GM06990 (cell line): ENCODE measurements at regions not wholly inside any gene's neighbourhood (a gene's known extent, or its start where the extent isn't known, plus 50 kb on each side); places are given as distances from the start of the nearest gene placed in this dataset.

Source experiments
- DNase-seq: peaks from one replicate; pipeline ENCODE4 v3.0.0-alpha.2; 2011; ENCODE audit not compliant: insufficient read length; ENCODE audit errors: extremely low read depth
- H3K27me3 ChIP-seq: replicated peaks from 2 replicates; pipeline ENCODE4 v1.6.0; 2011; ENCODE audit warnings: low read length; ENCODE audit not compliant: control insufficient read depth, insufficient read depth
- H3K36me3 ChIP-seq: 2 replicates; pipeline ENCODE4 v1.5.1; 2011; ENCODE audit warnings: low read length; ENCODE audit not compliant: control insufficient read depth, insufficient read depth
- H3K4me3 ChIP-seq: replicated peaks from 2 replicates; pipeline ENCODE4 v1.5.1; 2011; ENCODE audit warnings: low read depth, mild to moderate bottlenecking, control low read depth, low read length
- TF ChIP-seq, protein P1 (sequence below): IDR thresholded peaks from 2 replicates; pipeline ENCODE4 v1.5.1; 2011; ENCODE audit warnings: low read length, control low read depth, mild to moderate bottlenecking, inconsistent platforms; ENCODE audit not compliant: insufficient read depth, poor library complexity, severe bottlenecking

GRCh38 chr7:124349443-124349842 is 316.6 kb upstream of the TMEM229A start:
- TF ChIP-seq, protein P1, sequence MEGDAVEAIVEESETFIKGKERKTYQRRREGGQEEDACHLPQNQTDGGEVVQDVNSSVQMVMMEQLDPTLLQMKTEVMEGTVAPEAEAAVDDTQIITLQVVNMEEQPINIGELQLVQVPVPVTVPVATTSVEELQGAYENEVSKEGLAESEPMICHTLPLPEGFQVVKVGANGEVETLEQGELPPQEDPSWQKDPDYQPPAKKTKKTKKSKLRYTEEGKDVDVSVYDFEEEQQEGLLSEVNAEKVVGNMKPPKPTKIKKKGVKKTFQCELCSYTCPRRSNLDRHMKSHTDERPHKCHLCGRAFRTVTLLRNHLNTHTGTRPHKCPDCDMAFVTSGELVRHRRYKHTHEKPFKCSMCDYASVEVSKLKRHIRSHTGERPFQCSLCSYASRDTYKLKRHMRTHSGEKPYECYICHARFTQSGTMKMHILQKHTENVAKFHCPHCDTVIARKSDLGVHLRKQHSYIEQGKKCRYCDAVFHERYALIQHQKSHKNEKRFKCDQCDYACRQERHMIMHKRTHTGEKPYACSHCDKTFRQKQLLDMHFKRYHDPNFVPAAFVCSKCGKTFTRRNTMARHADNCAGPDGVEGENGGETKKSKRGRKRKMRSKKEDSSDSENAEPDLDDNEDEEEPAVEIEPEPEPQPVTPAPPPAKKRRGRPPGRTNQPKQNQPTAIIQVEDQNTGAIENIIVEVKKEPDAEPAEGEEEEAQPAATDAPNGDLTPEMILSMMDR = no peak
- DNase-seq = no peak
- Histone ChIP-seq H3K27me3 (no peaks in the 10 kb centered on the region), H3K36me3 (no peaks in the 10 kb centered on the region), H3K4me3 (no peak overlapping the region)

DNA sequence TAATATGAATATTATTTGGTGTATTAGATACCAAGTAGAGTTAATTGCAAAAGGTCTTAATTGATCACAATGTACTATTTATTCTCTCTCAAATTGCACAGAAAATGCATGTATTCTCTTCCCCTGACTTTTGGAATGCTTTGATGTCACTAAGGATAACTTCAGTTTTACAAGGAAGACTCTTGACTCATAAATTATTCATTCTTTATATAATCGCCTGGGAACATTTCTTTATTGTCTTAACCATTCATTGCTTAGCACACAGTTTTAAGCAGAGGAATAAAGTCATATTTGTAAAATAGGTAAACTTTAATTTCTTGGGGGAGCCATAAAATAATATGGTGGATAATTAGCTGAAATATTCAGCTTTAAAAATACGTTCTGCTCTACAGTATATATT is 306.0 kb upstream of the TMEM229A start:
- no peak for DNase-seq
- Histone ChIP-seq H3K27me3 (no peaks in the 10 kb centered on the region), H3K4me3 (no peak overlapping the region), H3K36me3 (no peaks in the 10 kb centered on the region)
- TF ChIP-seq, protein P1 = no peak

DNA sequence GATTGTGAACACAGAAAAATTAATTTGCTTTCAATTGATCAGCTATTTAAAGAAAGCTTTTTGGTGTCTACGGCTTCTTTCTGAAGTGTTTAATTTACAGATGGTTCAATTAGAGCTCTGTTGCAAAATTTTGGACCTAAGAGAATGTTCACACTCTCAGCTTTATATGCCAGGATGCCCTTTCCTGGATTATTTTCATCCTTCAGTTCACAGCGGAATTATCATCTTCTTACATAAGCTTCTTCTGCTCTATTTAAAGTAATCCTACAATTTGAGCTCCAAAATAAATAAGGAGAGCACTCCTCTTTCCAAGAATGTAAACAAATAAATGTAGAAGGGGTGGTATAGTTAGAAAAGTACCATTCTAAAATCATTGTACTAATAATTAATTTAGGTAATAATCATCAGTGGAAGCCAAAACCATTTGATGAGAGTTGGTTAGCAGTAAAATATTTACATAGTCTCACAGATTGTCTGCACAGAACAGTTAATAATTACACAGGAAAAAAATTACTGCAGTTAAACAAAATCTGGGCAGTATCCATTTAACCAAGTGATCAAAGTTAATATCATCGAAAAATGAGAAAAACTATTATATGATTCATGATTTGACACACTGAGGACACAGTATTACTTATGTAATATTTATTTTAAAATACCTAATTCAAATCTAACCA is 298.0 kb upstream of the TMEM229A start:
- no peak overlapping the region for H3K4me3 ChIP-seq
- no peak for DNase-seq
- TF ChIP-seq, protein P1 = no peak
- H3K36me3 ChIP-seq = no peaks in the 10 kb centered on the region
- H3K27me3 ChIP-seq = no peaks in the 10 kb centered on the region

DNA sequence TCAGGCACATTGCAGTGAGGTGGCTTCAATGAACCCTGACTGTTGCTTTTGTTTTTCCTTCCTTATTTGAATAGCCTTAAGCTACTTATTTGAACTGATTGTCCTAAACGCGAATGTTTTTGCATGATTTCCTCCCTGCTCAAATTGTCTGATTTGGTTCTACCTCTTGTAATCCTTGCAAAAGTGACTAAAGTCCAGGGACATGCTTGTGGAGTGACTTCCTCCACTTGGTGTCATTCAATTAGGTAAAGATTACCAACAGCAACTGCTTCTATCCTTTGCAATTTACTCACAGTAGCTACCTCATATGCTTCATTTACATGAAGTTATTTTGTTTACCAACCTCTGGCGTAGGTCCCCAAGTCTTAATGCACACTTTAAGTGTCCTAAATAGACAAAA is 295.9 kb upstream of the TMEM229A start:
- no peaks in the 10 kb centered on the region for H3K36me3 ChIP-seq
- DNase-seq = no peak

DNA sequence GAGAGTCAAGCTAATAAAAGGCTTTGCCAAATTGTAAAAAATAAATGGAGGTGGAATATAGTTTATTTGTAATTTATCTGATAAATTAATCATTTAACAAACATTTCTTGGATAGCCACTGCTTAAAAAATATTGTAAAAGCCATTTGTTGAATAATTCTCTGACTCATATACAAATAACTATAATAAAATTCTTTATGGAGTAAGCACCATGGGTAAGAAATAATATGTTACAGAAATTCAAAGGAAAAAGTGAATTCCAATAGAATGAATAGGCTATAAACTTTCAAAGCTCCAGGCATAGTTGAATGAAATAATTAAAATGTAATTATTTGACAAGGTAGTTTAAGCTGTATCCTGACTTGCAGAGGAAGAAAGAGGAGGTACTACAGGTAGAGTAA is 291.4 kb upstream of the TMEM229A start:
- Histone ChIP-seq H3K27me3 (no peaks in the 10 kb centered on the region), H3K4me3 (no peak overlapping the region), H3K36me3 (no peaks in the 10 kb centered on the region)
- TF ChIP-seq, protein P1 = no peak
- no peak for DNase-seq

More for the DNA sequence above, 295.9 kb upstream of the TMEM229A start:
- Histone ChIP-seq H3K27me3 (no peaks in the 10 kb centered on the region), H3K4me3 (no peak overlapping the region)
- TF ChIP-seq, protein P1 = no peak

DNA sequence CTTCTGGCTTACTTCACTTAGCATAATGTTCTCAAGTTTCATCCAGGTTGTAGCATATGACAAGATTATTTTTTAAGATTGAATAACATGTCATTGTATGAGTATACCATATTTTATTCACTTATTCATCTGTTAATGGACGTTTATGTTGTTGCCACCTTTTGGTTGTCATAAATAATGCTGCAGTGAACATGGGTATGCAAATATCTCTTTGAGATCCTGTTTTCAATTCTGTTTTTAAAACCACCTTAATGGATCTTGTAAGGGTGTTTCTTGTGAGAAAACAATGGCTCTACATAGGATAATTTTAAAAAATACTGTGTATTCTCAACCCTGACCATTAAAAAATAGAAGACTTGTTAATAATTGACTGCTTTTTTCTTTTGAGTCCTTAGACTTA is 290.7 kb upstream of the TMEM229A start:
- TF ChIP-seq, protein P1 = no peak
- Histone ChIP-seq H3K27me3 (no peaks in the 10 kb centered on the region), H3K4me3 (no peak overlapping the region), H3K36me3 (no peaks in the 10 kb centered on the region)
- DNase-seq = no peak
